Testis (tissue), 2 donors: ENCODE measurements at regions not wholly inside any gene's neighbourhood (a gene's known extent, or its start where the extent isn't known, plus 50 kb on each side); places are given as distances from the start of the nearest gene placed in this dataset.

Experiments used
- DNase-seq: peaks from one replicate; pipeline ENCODE4 v3.0.0-alpha.2; 2019
- H3K27ac ChIP-seq, 2 donors: fragments of 200-600 bp; sonication (generic); one replicate each; pipeline ENCODE4 v1.5.1; 2019
- H3K27me3 ChIP-seq: fragments of 200-600 bp; sonication (generic); one replicate; pipeline ENCODE4 v1.5.1; 2019
- H3K36me3 ChIP-seq: fragments of 200-600 bp; sonication (generic); one replicate; pipeline ENCODE4 v1.5.1; 2017; ENCODE audit warnings: low read depth; ENCODE audit errors: missing control alignments
- H3K4me1 ChIP-seq: fragments of 200-600 bp; sonication (generic); one replicate; pipeline ENCODE4 v1.5.1; 2019
- H3K4me3 ChIP-seq, 2 donors: fragments of 200-600 bp; sonication (generic); one replicate each; pipeline ENCODE4 v1.5.1; 2017 to 2019
- H3K9me3 ChIP-seq: fragments of 200-600 bp; sonication (generic); one replicate; pipeline ENCODE4 v1.5.1; 2017
- POLR2A ChIP-seq: fragments of 450-650 bp; IDR thresholded peaks from one replicate; pipeline ENCODE4 v1.6.1; 2017; ENCODE audit warnings: antibody characterized with exemption, mild to moderate bottlenecking, moderate library complexity
- WGBS, 2 donors: methylation state at CpG; one replicate each; pipeline ENCODE4 v1.1.5; 2018; 5-methylcytosine and 5-hydroxymethylcytosine counted together
- intact Hi-C: fragments of 100-400 bp; cut with DNase I; formaldehyde crosslinking; loops from one replicate; pipeline ENCODE4 v1.15.1; 2023; ENCODE audit warnings: low total_unique reads
- TF ChIP-seq, protein P1 (sequence below), 3 experiments: fragments of 450-650 bp in 2 of 3; fragments of 200-600 bp in 1 of 3; sonication (generic) in 1 of 3; IDR thresholded peaks; one replicate each; pipeline ENCODE4 v1.5.1; 2016 to 2019; ENCODE audit warnings: antibody characterized with exemption in 3 of 3, mild to moderate bottlenecking in 2 of 3, moderate library complexity in 1 of 3

DNA sequence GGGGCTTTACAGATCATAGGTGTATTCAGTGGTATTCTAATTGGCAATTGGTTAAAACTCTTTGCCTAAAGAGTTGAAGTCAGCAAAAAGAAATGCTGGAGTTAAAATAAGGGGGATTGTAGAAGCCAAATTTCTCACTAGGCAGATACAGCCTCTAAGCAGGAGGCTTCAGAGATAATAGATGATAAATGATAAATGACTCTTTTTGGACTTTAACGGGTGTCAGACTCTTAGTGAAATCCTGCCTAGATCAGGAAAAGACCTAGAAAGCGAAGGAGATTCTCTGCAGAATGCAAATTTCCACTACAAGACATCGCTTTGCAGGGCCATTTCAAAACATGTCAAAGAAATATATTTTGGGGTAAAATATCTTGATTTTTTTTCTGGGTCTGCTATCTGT, 182.8 kb downstream of the FAM76B start:
- no peaks in the 10 kb centered on the region for H3K27me3 ChIP-seq
- intact Hi-C loops, result no loop called here
- 82 to 92% methylated on average over 3 of the region's 3 CpGs for WGBS, 2 donors
- H3K36me3 ChIP-seq, result no peaks in the 10 kb centered on the region
- no peak overlapping the region for H3K27ac ChIP-seq
- DNase-seq, result no peak
- no peak for TF ChIP-seq POLR2A
- H3K4me1 ChIP-seq, result no peaks in the 10 kb centered on the region
- H3K4me3 ChIP-seq, result no peak overlapping the region
- H3K9me3 ChIP-seq, result no peaks in the 10 kb centered on the region

DNA sequence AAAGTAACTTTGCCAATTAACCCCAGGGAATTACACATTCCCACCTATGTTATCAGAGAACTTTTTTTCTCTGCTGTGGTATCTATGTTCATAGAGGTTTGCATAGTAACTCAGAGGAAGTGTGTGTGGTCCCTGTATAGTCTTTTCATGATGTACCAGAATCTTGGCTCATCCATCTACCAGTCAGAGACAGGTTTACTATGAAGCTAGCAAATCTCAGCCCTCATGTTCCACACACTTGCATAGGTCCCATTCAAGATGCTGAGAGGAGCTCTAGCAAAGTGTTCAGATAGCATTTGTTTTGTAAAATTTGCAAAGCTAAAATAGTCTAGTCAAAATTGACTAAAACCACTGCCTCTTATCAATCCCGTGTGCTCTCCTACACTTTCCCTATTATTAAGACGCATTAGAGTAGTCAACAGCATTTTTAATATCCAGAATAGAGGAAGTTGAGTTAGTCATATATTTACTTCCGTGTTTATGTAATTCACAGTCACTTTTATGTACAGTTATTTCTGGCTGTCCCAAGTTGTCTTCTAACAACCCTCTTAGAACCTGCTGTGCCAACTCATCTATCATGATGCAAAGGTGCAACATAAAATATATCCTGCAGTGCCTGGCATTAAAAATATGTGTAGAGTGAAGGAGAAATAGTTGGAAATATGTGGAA, 184.2 kb downstream of the FAM76B start:
- DNase-seq, result no peak
- Histone ChIP-seq H3K36me3 (no peaks in the 10 kb centered on the region), H3K27me3 (no peaks in the 10 kb centered on the region), H3K4me3 (no peak overlapping the region), H3K4me1 (peaks cover 5% of the 10 kb centered on the region), H3K9me3 (no peaks in the 10 kb centered on the region), H3K27ac (no peak overlapping the region)
- TF ChIP-seq, protein P1, sequence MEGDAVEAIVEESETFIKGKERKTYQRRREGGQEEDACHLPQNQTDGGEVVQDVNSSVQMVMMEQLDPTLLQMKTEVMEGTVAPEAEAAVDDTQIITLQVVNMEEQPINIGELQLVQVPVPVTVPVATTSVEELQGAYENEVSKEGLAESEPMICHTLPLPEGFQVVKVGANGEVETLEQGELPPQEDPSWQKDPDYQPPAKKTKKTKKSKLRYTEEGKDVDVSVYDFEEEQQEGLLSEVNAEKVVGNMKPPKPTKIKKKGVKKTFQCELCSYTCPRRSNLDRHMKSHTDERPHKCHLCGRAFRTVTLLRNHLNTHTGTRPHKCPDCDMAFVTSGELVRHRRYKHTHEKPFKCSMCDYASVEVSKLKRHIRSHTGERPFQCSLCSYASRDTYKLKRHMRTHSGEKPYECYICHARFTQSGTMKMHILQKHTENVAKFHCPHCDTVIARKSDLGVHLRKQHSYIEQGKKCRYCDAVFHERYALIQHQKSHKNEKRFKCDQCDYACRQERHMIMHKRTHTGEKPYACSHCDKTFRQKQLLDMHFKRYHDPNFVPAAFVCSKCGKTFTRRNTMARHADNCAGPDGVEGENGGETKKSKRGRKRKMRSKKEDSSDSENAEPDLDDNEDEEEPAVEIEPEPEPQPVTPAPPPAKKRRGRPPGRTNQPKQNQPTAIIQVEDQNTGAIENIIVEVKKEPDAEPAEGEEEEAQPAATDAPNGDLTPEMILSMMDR (IDR thresholded peaks at IDR 0.05), result no peak
- no peak for TF ChIP-seq POLR2A
- intact Hi-C loops, result no loop called here
- WGBS, 2 donors, result 81 to 90% methylated on average over 3 of the region's 3 CpGs

GRCh38 chr11:95599959-95600586, 189.5 kb downstream of the FAM76B start:
- Histone ChIP-seq H3K27ac (peak overlapping the region in 1 of 2 donors; percentile 52), H3K4me3 (no peak overlapping the region), H3K27me3 (no peaks in the 10 kb centered on the region), H3K4me1 (peaks cover 10% of the 10 kb centered on the region), H3K9me3 (no peaks in the 10 kb centered on the region), H3K36me3 (no peaks in the 10 kb centered on the region)
- intact Hi-C loops, result no loop called here
- TF ChIP-seq, protein P1 (IDR thresholded peaks at IDR 0.05), result no peak
- no peak for TF ChIP-seq POLR2A
- 38 to 50% methylated on average over 2 of the region's 2 CpGs for whole genome bisulfite sequencing, 2 donors
- no peak for DNase-seq

GRCh38 chr11:95595973-95596489, 193.6 kb downstream of the FAM76B start:
- WGBS, 2 donors, result 90 to 93% methylated on average over 2 of the region's 2 CpGs

GRCh38 chr11:95595541-95595940, 194.0 kb downstream of the FAM76B start:
- Histone ChIP-seq H3K9me3 (no peaks in the 10 kb centered on the region), H3K27ac (no peak overlapping the region), H3K4me3 (no peak overlapping the region), H3K4me1 (peaks cover 10% of the 10 kb centered on the region), H3K27me3 (no peaks in the 10 kb centered on the region), H3K36me3 (no peaks in the 10 kb centered on the region)
- DNase-seq, result no peak
- WGBS, 2 donors, result 82 to 86% methylated on average over 3 of the region's 3 CpGs
- intact Hi-C loops, result no loop called here
- no peak for TF ChIP-seq POLR2A
- TF ChIP-seq, protein P1 (IDR thresholded peaks at IDR 0.05), result no peak

More at GRCh38 chr11:95595973-95596489, 193.6 kb downstream of the FAM76B start:
- H3K9me3 ChIP-seq, result no peaks in the 10 kb centered on the region
- no peaks in the 10 kb centered on the region for H3K36me3 ChIP-seq
- peaks cover 14% of the 10 kb centered on the region for H3K4me1 ChIP-seq
- no peak overlapping the region for H3K4me3 ChIP-seq
- TF ChIP-seq, protein P1 (IDR thresholded peaks at IDR 0.05), result no peak
- no peak for TF ChIP-seq POLR2A
- H3K27me3 ChIP-seq, result no peaks in the 10 kb centered on the region
- intact Hi-C loops, result no loop called here
- no peak overlapping the region for H3K27ac ChIP-seq
- no peak for DNase-seq
